ENCODE measurements at regions not wholly inside any gene's neighbourhood (a gene's known extent, or its start where the extent isn't known, plus 50 kb on each side); places are given as distances from the start of the nearest gene placed in this dataset.

GRCh38 chr20:11130554-11131166 lies 456.9 kb upstream of the JAG1 start:
- no peak for DNase-seq (ENCODE audit: low read depth)

GRCh38 chr20:11132819-11133415 lies 459.1 kb upstream of the JAG1 start:
- no peak for DNase-seq (ENCODE audit: low read depth)

- DNase-seq (ENCODE audit: low read depth): no peak
Observed at GRCh38 chr20:11136691-11137090, 462.9 kb upstream of the JAG1 start.

- DNase-seq (ENCODE audit: low read depth): no peak
Observed at GRCh38 chr20:11137688-11138087, 463.9 kb upstream of the JAG1 start.

- peak; percentile 93 for DNase-seq (ENCODE audit: low read depth)
Observed at GRCh38 chr20:11140359-11140758, 466.6 kb upstream of the JAG1 start.

- no peak for DNase-seq (ENCODE audit: low read depth)
Observed at GRCh38 chr20:11143481-11143880, 469.7 kb upstream of the JAG1 start.

GRCh38 chr20:11144114-11144950 lies 470.5 kb upstream of the JAG1 start:
- peak; percentile 90 for DNase-seq (ENCODE audit: low read depth)

- no peak for DNase-seq (ENCODE audit: low read depth)
Observed at GRCh38 chr20:11145616-11146015, 471.8 kb upstream of the JAG1 start.

GRCh38 chr20:11153819-11154218 lies 480.0 kb upstream of the JAG1 start:
- DNase-seq (ENCODE audit: low read depth): no peak

GRCh38 chr20:11155156-11155756 lies 481.5 kb upstream of the JAG1 start:
- DNase-seq (ENCODE audit: low read depth): no peak

GRCh38 chr20:11156922-11157321 lies 483.1 kb upstream of the JAG1 start:
- no peak for DNase-seq (ENCODE audit: low read depth)

- no peak for DNase-seq (ENCODE audit: low read depth)
Observed at GRCh38 chr20:11158146-11158545, 484.3 kb upstream of the JAG1 start.

GRCh38 chr20:11158589-11158988 lies 484.8 kb upstream of the JAG1 start:
- DNase-seq (ENCODE audit: low read depth): no peak

- peak; percentile 43 for DNase-seq (ENCODE audit: low read depth)
Observed at GRCh38 chr20:11159728-11160127, 485.9 kb upstream of the JAG1 start.

- DNase-seq (ENCODE audit: low read depth): no peak
Observed at GRCh38 chr20:11162026-11162775, 488.4 kb upstream of the JAG1 start.

- no peak for DNase-seq (ENCODE audit: low read depth)
Observed at GRCh38 chr20:11165789-11166188, 492.0 kb upstream of the JAG1 start.

GRCh38 chr20:11166712-11167111 lies 492.9 kb upstream of the JAG1 start:
- no peak for DNase-seq (ENCODE audit: low read depth)

GRCh38 chr20:11168026-11168425 lies 494.2 kb upstream of the JAG1 start:
- DNase-seq (ENCODE audit: low read depth): no peak

GRCh38 chr20:11170025-11170424 lies 496.2 kb upstream of the JAG1 start:
- no peak for DNase-seq (ENCODE audit: low read depth)

- DNase-seq (ENCODE audit: low read depth): no peak
Observed at GRCh38 chr20:11170565-11170964, 496.8 kb upstream of the JAG1 start.

GRCh38 chr20:11172881-11173280 lies 499.1 kb upstream of the JAG1 start:
- DNase-seq (ENCODE audit: low read depth): no peak

- DNase-seq (ENCODE audit: low read depth): no peak
Observed at GRCh38 chr20:11173916-11174315, 500.1 kb upstream of the JAG1 start.

All from stromal cell of bone marrow (primary cell).